ENCODE measurements at regions not wholly inside any gene's neighbourhood (a gene's known extent, or its start where the extent isn't known, plus 50 kb on each side); places are given as distances from the start of the nearest gene placed in this dataset.
A peak's percentile ranks its signal among the peaks of the same experiment; 100 is the strongest.

GRCh38 chr3:188090620-188091309 is 63.2 kb upstream of the LPP start:
- Mint-ChIP-seq H3K36me3 (ENCODE audit: insufficient read depth in 1 of 3, low read depth in 3 of 3) (no peaks in the 10 kb centered on the region), H3K27me3 (ENCODE audit: low read depth) (no peaks in the 10 kb centered on the region), H3K27ac (peak overlapping the region in 1 of 3 experiments; percentile 76; a peak in 1 of 7 replicates), H3K9me3 (no peaks in the 10 kb centered on the region), H3K4me1 (peaks cover 0 to 3% of the 10 kb centered on the region in 2 experiments; a peak in 2 of 4 replicates), H3K4me3 (no peak overlapping the region)
- Histone ChIP-seq H3K4me1 (ENCODE audit: insufficient read depth, low read length) (no peaks in the 10 kb centered on the region), H3K9ac (ENCODE audit: extremely low read depth, insufficient read length, low read length) (no peak overlapping the region), H3K18ac (ENCODE audit: insufficient read length, low read depth, low read length) (no peak overlapping the region), H2BK20ac (ENCODE audit: low read depth, low read length, poor library complexity, severe bottlenecking) (no peak overlapping the region), H3K9me3 (ENCODE audit: control insufficient read depth, low read depth, low read length) (no peaks in the 10 kb centered on the region), H2BK120ac (ENCODE audit: low read depth, low read length, poor library complexity, severe bottlenecking) (no peak overlapping the region), H3K27me3 (ENCODE audit: insufficient read depth, low read length) (no peaks in the 10 kb centered on the region), H2BK5ac (ENCODE audit: insufficient read length, low read length) (no peak overlapping the region), H3K23me2 (ENCODE audit: insufficient read length, low read depth, low read length, poor library complexity, severe bottlenecking) (no peaks in the 10 kb centered on the region), H4K5ac (ENCODE audit: insufficient read length, low read depth, low read length) (no peak overlapping the region), H2AFZ (ENCODE audit: low read length) (no peak overlapping the region), H4K20me1 (ENCODE audit: control insufficient read depth, insufficient read depth, insufficient read length) (no peaks in the 10 kb centered on the region), H2BK15ac (ENCODE audit: low read depth, low read length) (no peak overlapping the region), H3K79me1 (ENCODE audit: insufficient read depth, low read depth, low read length, poor library complexity, severe bottlenecking) (no peaks in the 10 kb centered on the region), H3K4me2 (ENCODE audit: insufficient read depth, insufficient read length, low read length) (no peak overlapping the region), H4K91ac (ENCODE audit: insufficient read length, low read depth, low read length) (no peak overlapping the region), H3K79me2 (ENCODE audit: insufficient read depth, low read length) (no peaks in the 10 kb centered on the region), H3K27ac (ENCODE audit: insufficient read length, low read depth, low read length) (no peak overlapping the region), H3T11ph (ENCODE audit: low read length) (no peak overlapping the region), H2AK5ac (ENCODE audit: insufficient read length, low read length) (no peak overlapping the region), H4K8ac (replicated peaks; ENCODE audit: insufficient read length, low read depth, low read length) (no peak overlapping the region), H3K56ac (ENCODE audit: insufficient read length, low read depth, low read length) (no peak overlapping the region), H3K23ac (ENCODE audit: insufficient read length, low read depth, low read length) (no peak overlapping the region), H3K14ac (ENCODE audit: insufficient read depth, low read length) (no peak overlapping the region), H2BK12ac (ENCODE audit: insufficient read length, low read depth, low read length) (no peak overlapping the region), H3K4ac (ENCODE audit: low read depth, low read length) (no peak overlapping the region)
- no peak for TF ChIP-seq CTCF (conservative IDR thresholded peaks at IDR 0.05)
- no peak for DNase-seq
- WGBS (ENCODE audit: extremely low coverage, insufficient read length, low lambda C conversion rate): no CpG with 5 or more reads among the region's 10 CpGs

All from H9 (cell line).